Activated naive CD4-positive, alpha-beta T cell treated with anti-CD3 and anti-CD28 coated beads for 36 hours (primary cell): ENCODE measurements at regions not wholly inside any gene's neighbourhood (a gene's known extent, or its start where the extent isn't known, plus 50 kb on each side); places are given as distances from the start of the nearest gene placed in this dataset.

Source experiments
- CTCF ChIA-PET: fragments of 350-600 bp; sonication (Branson Sonifier 250); formaldehyde crosslinking; loops from one replicate; lab custom pipeline; 2021; ENCODE audit warnings: antibody characterized with exemption; lab: Charles Lee
- DNase-seq: peaks from one replicate; pipeline ENCODE4 v3.0.0-alpha.2; 2020
- H3K27ac Mint-ChIP-seq: one replicate; pipeline ENCODE4 v1.8.0; 2021; ENCODE audit warnings: mild to moderate bottlenecking, mixed read lengths
- H3K27me3 Mint-ChIP-seq: one replicate; pipeline ENCODE4 v1.8.0; 2021; ENCODE audit warnings: low read depth, mixed read lengths
- H3K36me3 Mint-ChIP-seq: one replicate; pipeline ENCODE4 v1.8.0; 2021; ENCODE audit warnings: low read depth, mixed read lengths
- H3K4me1 Mint-ChIP-seq: one replicate; pipeline ENCODE4 v1.8.0; 2021; ENCODE audit warnings: low read depth, mixed read lengths
- H3K4me3 Mint-ChIP-seq: one replicate; pipeline ENCODE4 v1.8.0; 2021; ENCODE audit warnings: mild to moderate bottlenecking, moderate library complexity, mixed read lengths
- H3K9me3 Mint-ChIP-seq: one replicate; pipeline ENCODE4 v1.8.0; 2021; ENCODE audit warnings: mixed read lengths
- intact Hi-C: fragments of 100-400 bp; cut with micrococcal nuclease; formaldehyde crosslinking; loops from one replicate; pipeline ENCODE4 v1.15.1; 2023

GRCh38 chr7:22876986-22877729 lies 54.5 kb upstream of the TOMM7 start:
- Mint-ChIP-seq H3K27me3 (peaks cover 2% of the 10 kb centered on the region), H3K4me1 (peaks cover 9% of the 10 kb centered on the region), H3K36me3 (no peaks in the 10 kb centered on the region), H3K9me3 (no peaks in the 10 kb centered on the region), H3K27ac (no peak overlapping the region), H3K4me3 (no peak overlapping the region)
- CTCF ChIA-PET, result interaction anchor here (0.9 to 1.1 kb wide), 4 partner anchors 10 to 178 kb away, joined by 3 to 5 read pairs (median 3); no protein-coding TSS in a partner anchor
- intact Hi-C loops, result no loop called here
- DNase-seq, result no peak

- H3K4me1 Mint-ChIP-seq, result no peaks in the 10 kb centered on the region
- H3K36me3 Mint-ChIP-seq, result peaks cover 1% of the 10 kb centered on the region
- no peak overlapping the region for H3K4me3 Mint-ChIP-seq
- intact Hi-C loops, result no loop called here
- H3K9me3 Mint-ChIP-seq, result no peaks in the 10 kb centered on the region
- DNase-seq, result no peak
- CTCF ChIA-PET, result no interaction called here
- no peak overlapping the region for H3K27ac Mint-ChIP-seq
- peaks cover 2% of the 10 kb centered on the region for H3K27me3 Mint-ChIP-seq
Observed at GRCh38 chr7:22875470-22875869, 52.8 kb upstream of the TOMM7 start.

GRCh38 chr7:22874904-22875303 lies 52.3 kb upstream of the TOMM7 start:
- no peak overlapping the region for H3K27ac Mint-ChIP-seq
- intact Hi-C loops, result no loop called here
- H3K4me1 Mint-ChIP-seq, result no peaks in the 10 kb centered on the region
- no peak for DNase-seq
- no peak overlapping the region for H3K4me3 Mint-ChIP-seq
- peaks cover 2% of the 10 kb centered on the region for H3K27me3 Mint-ChIP-seq
- peaks cover 5% of the 10 kb centered on the region for H3K36me3 Mint-ChIP-seq
- CTCF ChIA-PET, result interaction anchor here (0.5 kb wide), 1 partner anchor 213 kb away, joined by 3 read pairs; no protein-coding TSS in a partner anchor
- H3K9me3 Mint-ChIP-seq, result no peaks in the 10 kb centered on the region
